HG03460 (cell line): ENCODE measurements at regions not wholly inside any gene's neighbourhood (a gene's known extent, or its start where the extent isn't known, plus 50 kb on each side); places are given as distances from the start of the nearest gene placed in this dataset.
A peak's percentile ranks its signal among the peaks of the same experiment; 100 is the strongest.

Experiments
- ATAC-seq: cut with Tn5 transposase; IDR thresholded peaks from one replicate; pipeline ENCODE4 v1.9.1; 2021; ENCODE audit not compliant: unreplicated experiment

GRCh38 chr5:167953151-167953798 is 338.2 kb upstream of the WWC1 start:
- ATAC-seq = no peak

- ATAC-seq = no peak
Observed at GRCh38 chr5:167961731-167962130, 329.7 kb upstream of the WWC1 start.

GRCh38 chr5:167964529-167964928 is 326.9 kb upstream of the WWC1 start:
- ATAC-seq = no peak

DNA sequence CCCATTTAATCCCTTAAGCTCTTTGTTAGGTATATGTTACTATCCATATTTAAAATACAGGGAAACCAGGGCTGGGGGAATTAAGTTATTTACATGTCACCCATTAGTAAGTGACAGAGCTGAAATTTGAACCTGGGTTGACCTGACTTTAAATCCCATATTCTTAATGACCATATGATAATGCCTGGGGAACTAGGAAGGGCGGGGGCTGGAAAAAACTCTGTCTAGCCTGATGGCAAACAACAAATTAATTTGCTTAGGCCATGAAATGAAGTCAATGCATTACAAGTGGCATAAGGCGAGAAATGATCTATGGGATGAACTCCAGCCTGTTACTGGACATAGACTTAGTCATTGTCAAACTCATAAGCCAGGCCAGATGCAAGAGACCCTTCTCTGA is 325.7 kb upstream of the WWC1 start:
- ATAC-seq = no peak

- ATAC-seq = no peak
Observed at GRCh38 chr5:167966979-167967378, 324.5 kb upstream of the WWC1 start.

DNA sequence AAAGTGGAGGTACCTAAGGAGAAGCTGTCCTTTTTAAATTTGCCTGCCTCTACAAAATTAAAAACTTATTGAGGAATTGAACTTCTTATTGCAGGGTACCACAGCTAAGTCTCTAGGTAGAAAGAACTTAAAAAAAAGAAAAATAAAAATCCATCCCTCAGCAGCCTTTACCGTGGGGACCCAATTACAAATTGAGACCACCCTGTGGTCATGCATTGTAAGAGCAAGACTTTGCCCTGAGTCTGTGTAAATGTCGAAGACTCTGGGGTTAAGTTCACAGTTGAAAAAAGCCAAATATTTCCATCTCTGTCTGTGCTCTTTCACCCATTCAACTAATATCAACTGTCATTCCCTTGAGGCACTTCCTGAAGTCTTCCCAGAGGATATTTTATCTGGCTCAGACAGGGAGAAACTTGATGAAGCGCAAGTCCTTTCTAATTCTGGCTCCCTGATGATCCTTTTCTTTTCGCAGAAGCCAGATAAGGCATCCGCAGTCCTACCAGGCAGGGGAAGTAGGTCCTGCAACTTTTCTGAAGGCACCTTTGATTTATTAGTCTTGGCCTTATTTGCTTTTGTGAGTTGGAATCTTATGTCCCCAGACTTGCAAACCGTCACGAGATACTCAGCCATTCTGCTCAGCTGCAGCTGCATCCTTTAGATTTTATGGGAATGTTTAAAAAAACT is 323.8 kb upstream of the WWC1 start:
- ATAC-seq = no peak

GRCh38 chr5:167968837-167969236 is 322.6 kb upstream of the WWC1 start:
- no peak for ATAC-seq

- peak; percentile 70 for ATAC-seq
Observed at GRCh38 chr5:167969998-167970397, 321.4 kb upstream of the WWC1 start.

DNA sequence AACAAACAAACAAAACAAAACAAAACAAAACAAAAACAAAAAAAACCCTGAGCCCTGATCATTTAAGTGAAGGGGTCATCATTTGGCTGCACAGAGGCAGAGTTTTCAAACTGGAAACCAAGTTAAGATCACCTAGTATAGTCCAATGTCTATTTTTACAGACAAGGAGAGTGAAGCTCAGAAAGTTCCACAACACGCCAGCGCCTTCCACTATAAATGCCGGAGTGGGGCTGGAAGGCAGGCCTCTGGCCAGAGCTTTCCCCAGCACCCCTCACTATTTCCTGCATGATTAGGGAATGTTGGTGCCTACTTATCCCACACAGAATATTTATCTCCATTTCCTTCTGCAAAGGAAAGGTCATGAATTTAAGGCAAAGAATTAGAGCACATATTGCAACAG is 319.7 kb upstream of the WWC1 start:
- ATAC-seq = no peak

DNA sequence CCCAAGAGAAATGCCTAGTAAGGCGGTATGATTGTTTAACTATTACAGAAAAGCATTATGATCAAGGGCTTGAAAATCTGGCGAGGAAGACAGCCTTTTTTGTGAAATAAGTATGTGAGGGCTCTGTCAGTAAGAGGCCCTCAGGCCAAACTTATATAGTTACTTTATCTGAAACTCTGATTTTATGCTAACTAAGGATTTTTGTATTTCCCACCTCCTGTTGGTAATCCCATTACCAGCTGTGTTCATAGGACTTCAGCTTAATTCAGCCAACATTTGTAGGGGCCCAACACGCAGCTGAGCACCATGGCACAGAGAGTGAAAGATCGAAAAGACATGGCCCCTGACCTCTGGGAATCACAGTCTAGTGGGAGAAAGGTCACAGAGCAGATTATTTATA is 318.3 kb upstream of the WWC1 start:
- ATAC-seq = no peak

- no peak for ATAC-seq
Observed at GRCh38 chr5:167984951-167985350, 306.5 kb upstream of the WWC1 start.

DNA sequence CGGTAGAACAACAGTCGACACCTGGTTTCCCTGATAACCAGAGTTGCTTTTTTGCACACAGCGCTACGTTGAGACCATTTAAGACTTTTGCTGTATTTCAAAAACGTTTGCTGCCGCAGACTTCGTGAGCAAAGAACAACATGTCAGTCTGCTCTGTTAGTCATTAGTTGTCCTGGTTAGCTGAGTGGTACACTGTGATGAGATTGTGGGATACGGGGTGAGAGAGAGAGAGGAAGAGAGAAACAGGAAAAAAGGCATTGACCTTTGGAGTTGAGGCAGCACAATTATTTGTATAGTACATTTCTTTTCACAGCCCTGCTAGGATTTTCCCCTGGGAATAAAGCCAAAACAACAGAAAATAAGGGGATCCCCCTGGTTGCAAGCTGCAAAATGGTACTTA is 306.1 kb upstream of the WWC1 start:
- ATAC-seq = no peak

GRCh38 chr5:167987490-167988280 is 303.8 kb upstream of the WWC1 start:
- no peak for ATAC-seq

- ATAC-seq = no peak
Observed at GRCh38 chr5:167992868-167993267, 298.6 kb upstream of the WWC1 start.

GRCh38 chr5:167993771-167994170 is 297.7 kb upstream of the WWC1 start:
- no peak for ATAC-seq

- ATAC-seq = no peak
Observed at GRCh38 chr5:167995844-167996425, 295.5 kb upstream of the WWC1 start.

DNA sequence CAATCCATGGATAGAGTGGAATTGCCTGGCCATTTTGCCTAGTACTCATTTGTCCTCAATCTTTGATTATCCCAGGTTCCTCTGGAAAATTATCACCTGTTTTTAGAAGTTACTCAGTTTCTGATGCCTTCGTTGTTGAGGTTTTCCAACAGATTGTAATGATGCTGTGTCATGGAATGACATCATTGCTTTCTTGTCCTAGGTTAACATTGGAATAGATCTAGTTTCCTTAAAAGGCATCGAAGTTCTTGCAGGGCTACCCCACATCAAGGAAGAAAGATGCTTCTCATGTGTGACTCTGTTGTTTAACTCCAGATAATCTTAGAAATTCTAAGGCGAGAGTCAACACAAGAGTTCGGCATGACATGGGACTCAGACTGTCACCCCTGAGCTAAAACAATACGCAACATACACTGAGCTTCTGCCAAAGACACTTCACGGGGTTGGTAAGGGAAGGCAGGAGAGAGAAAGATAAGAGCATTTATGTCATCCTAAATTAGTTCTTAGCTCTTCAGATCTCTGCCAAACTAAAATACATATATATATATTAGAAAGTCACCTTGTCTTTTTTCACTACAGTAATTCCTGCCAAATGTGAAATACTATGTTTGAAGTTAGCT is 293.2 kb upstream of the WWC1 start:
- no peak for ATAC-seq

GRCh38 chr5:167999182-167999581 is 292.3 kb upstream of the WWC1 start:
- no peak for ATAC-seq

DNA sequence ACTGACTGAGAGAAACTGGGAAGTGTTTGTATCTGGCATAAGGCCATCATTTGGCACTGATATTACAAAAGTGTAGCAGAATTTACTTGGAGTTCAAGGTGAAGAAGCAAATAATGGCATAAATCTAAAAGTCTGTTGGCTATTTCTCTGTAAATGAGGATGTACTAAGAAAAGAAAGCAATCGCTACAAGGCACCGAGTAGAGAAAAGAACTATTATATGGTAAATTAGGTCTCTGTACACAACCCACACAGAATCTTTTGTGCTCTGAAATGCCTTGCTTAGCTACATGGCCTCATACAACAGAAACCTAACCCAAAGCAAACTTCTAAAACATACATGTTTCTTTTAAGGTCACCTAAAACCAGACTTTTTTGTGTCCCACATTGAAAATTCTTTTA is 290.1 kb upstream of the WWC1 start:
- no peak for ATAC-seq

GRCh38 chr5:168002116-168002515 is 289.3 kb upstream of the WWC1 start:
- ATAC-seq = no peak

DNA sequence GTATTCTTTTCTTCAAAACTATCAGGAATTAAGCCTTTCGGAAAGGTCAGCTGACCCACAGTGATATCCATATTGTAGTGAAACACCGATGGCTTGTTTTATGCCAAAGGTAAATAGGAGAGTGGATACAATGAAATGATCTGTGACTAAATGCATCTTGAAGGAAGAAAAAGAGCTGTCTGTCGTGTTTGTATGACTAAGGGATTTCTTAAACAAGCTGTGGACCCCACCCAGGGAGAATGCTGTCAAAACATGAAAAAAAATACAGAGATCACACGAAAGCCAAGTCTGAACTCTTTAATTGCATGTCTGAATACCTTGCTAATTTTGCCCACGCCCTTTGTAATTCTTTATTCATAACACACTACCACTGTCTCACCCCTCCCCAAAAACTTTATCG is 286.4 kb upstream of the WWC1 start:
- no peak for ATAC-seq
